K562 (cell line): ENCODE measurements at regions not wholly inside any gene's neighbourhood (a gene's known extent, or its start where the extent isn't known, plus 50 kb on each side); places are given as distances from the start of the nearest gene placed in this dataset.

ENCODE experiments used
- ATAC-seq: fragments of 200-7000 bp; cut with Tn5 transposase; 3 replicates; pipeline ENCODE4 v1.9.1; 2020; ENCODE audit warnings: moderate library complexity
- BruUV-seq: library from RNA; stranded (reverse); fragments of 400-500 nt; replicated peaks from 2 replicates; lab custom pipeline; 2021; lab: Mats Ljungman, UMichigan
- CTCF ChIA-PET: fragments of 300-600 bp; formaldehyde crosslinking; extraction: SDS; loops from one replicate; lab custom pipeline; 2021; ENCODE audit warnings: low intra/inter-chr PET ratio; lab: Yijun Ruan, JAX
- POLR2A ChIA-PET: fragments of 300-600, 350-650 bp; sonication (Branson Sonifier 250); formaldehyde crosslinking; extraction: SDS; loops from one replicate; lab custom pipeline; 2021; ENCODE audit warnings: antibody characterized with exemption, inconsistent platforms; lab: Yijun Ruan, JAX
- DNase-seq, 4 experiments: peaks; one replicate each; pipeline versions ENCODE4 v3.0.0 to v3.0.0-alpha.2; 2011 to 2018; ENCODE audit warnings: low spot score in 3 of 4, mixed read lengths in 3 of 4; ENCODE audit errors: extremely low read depth in 1 of 4
- FAIRE-seq: peaks from 2 replicates; lab custom pipeline; 2011; peaks lifted over from hg19 to GRCh38; lab: Jason Lieb, UNC
- H2AFZ ChIP-seq: 2 replicates; pipeline ENCODE4 v1.6.0; 2011; ENCODE audit warnings: low read depth, low read length, control low read depth, inconsistent platforms
- H3K27ac ChIP-seq: fragments of 200-600 bp; 3 replicates; pipeline ENCODE4 v1.8.0; 2011; ENCODE audit warnings: low read depth, mild to moderate bottlenecking, control low read depth, inconsistent platforms, low read length, moderate library complexity, mixed read lengths; ENCODE audit errors: extremely low read depth
- H3K27me3 ChIP-seq, 2 experiments: fragments of 300-600 bp in 1 of 2; 2 replicates in 1 of 2; 3 replicates in 1 of 2; pipeline versions ENCODE4 v1.6.0 to v1.8.0; 2011; ENCODE audit warnings: inconsistent platforms in 2 of 2, low read length in 2 of 2, mild to moderate bottlenecking in 1 of 2, mixed read lengths in 1 of 2, moderate library complexity in 1 of 2; ENCODE audit not compliant: control insufficient read depth in 2 of 2, insufficient read depth in 2 of 2
- H3K36me3 ChIP-seq: fragments of 300-600 bp; 3 replicates; pipeline ENCODE4 v1.8.0; 2011; ENCODE audit warnings: mild to moderate bottlenecking, low read length, inconsistent platforms; ENCODE audit not compliant: control insufficient read depth, insufficient read depth
- H3K4me1 ChIP-seq, 2 experiments: fragments of 200-600 bp in 1 of 2; replicated peaks in 1 of 2; 2 replicates in 1 of 2; 3 replicates in 1 of 2; pipeline versions ENCODE4 v1.5.1 to v1.8.0; 2011; ENCODE audit warnings: inconsistent platforms in 2 of 2, low read length in 2 of 2, mild to moderate bottlenecking in 1 of 2, mixed read lengths in 1 of 2, moderate library complexity in 1 of 2; ENCODE audit not compliant: control insufficient read depth in 2 of 2, insufficient read depth in 2 of 2
- H3K4me2 ChIP-seq: 2 replicates; pipeline ENCODE4 v1.6.1; 2011; ENCODE audit warnings: low read length, control low read depth, inconsistent platforms, mixed read lengths; ENCODE audit not compliant: insufficient read depth
- H3K4me3 ChIP-seq: fragments of 200-600 bp; sonication (generic), shearing (Covaris generic); 2 replicates; pipeline ENCODE4 v1.5.1; 2016; ENCODE audit warnings: control low read depth, inconsistent platforms
- H3K79me2 ChIP-seq: fragments of 200-600 bp; 3 replicates; pipeline ENCODE4 v1.8.0; 2011; ENCODE audit warnings: low read length, inconsistent platforms; ENCODE audit not compliant: control insufficient read depth, insufficient read depth
- H3K9ac ChIP-seq, 2 experiments: 2 replicates each; pipeline versions ENCODE4 v1.6.0 to v1.6.1; 2011; ENCODE audit warnings: low read depth in 2 of 2, low read length in 2 of 2, control low read depth in 1 of 2, inconsistent platforms in 1 of 2, mild to moderate bottlenecking in 1 of 2, mixed read lengths in 1 of 2; ENCODE audit not compliant: insufficient read depth in 1 of 2
- H3K9me1 ChIP-seq: one replicate; pipeline ENCODE4 v1.6.0; 2011; ENCODE audit warnings: inconsistent platforms, mild to moderate bottlenecking, low read length, moderate library complexity; ENCODE audit not compliant: control insufficient read depth, insufficient read depth
- H3K9me3 ChIP-seq: replicated peaks from 2 replicates; pipeline ENCODE4 v1.5.1; 2011; ENCODE audit warnings: low read depth, low read length, inconsistent platforms; ENCODE audit not compliant: control insufficient read depth, insufficient read depth
- H4K20me1 ChIP-seq: replicated peaks from 2 replicates; pipeline ENCODE4 v1.6.1; 2011; ENCODE audit warnings: low read length, inconsistent platforms, mixed read lengths; ENCODE audit not compliant: control insufficient read depth, insufficient read depth
- C11orf30 ChIP-seq: fragments of 450-650 bp; IDR thresholded peaks from 2 replicates; pipeline ENCODE4 v1.6.1; 2016; ENCODE audit warnings: low read depth, mild to moderate bottlenecking
- CHD2 ChIP-seq: IDR thresholded peaks from 2 replicates; pipeline ENCODE4 v1.6.1; 2011; ENCODE audit warnings: low read depth, low read length
- MBD1 ChIP-seq: fragments of 250-450 bp; sonication (Bioruptor Pico); IDR thresholded peaks from 2 replicates; pipeline ENCODE4 v1.8.0; 2022; ENCODE audit warnings: inconsistent platforms
- MECOM ChIP-seq: fragments of 250-450 bp; sonication (Bioruptor Pico); IDR thresholded peaks from 2 replicates; pipeline ENCODE4 v1.8.0; 2022; ENCODE audit warnings: inconsistent platforms
- NCOA6 ChIP-seq: fragments of 450-650 bp; IDR thresholded peaks from 2 replicates; pipeline ENCODE4 v1.6.1; 2017; ENCODE audit warnings: mild to moderate bottlenecking
- STAT5A ChIP-seq: IDR thresholded peaks from 2 replicates; pipeline ENCODE4 v1.6.1; 2012; ENCODE audit warnings: low read length, inconsistent platforms, borderline replicate concordance
- TGIF2 ChIP-seq: sonication (generic); formaldehyde crosslinking; IDR thresholded peaks from 2 replicates; pipeline ENCODE4 v1.8.1; 2022; ENCODE audit warnings: mild to moderate bottlenecking, missing genetic modification reagents, moderate library complexity
- THAP12 ChIP-seq: fragments of 250-450 bp; sonication (Bioruptor Pico); IDR thresholded peaks from 2 replicates; pipeline ENCODE4 v1.9.0; 2021; ENCODE audit warnings: mild to moderate bottlenecking, inconsistent platforms
- ZNF175 ChIP-seq: fragments of 200-800 bp; sonication (Bioruptor generic); IDR thresholded peaks from 2 replicates; pipeline ENCODE4 v1.6.1; 2016; ENCODE audit warnings: low read depth, mild to moderate bottlenecking, missing genetic modification characterization, missing compliant biosample characterization
- ZNF445 ChIP-seq: fragments of 250-450 bp; sonication (Bioruptor Pico); IDR thresholded peaks from 2 replicates; pipeline ENCODE4 v1.4.0; 2020; ENCODE audit warnings: low read depth, mild to moderate bottlenecking, moderate library complexity
- ZNF518B ChIP-seq: fragments of 250-450 bp; sonication (Bioruptor Pico); IDR thresholded peaks from 2 replicates; pipeline ENCODE4 v1.5.0; 2021; ENCODE audit warnings: mild to moderate bottlenecking, moderate library complexity
- WGBS: fragments of 100-300 bp; shearing (Covaris generic); methylation state at CpG from one replicate; pipeline ENCODE4 v1.1.6; 2016; ENCODE audit warnings: low coverage, mixed read lengths; ENCODE audit not compliant: insufficient coverage; ENCODE audit errors: missing lambda C conversion rate; 5-methylcytosine and 5-hydroxymethylcytosine counted together
- in situ Hi-C: fragments of 300-500 bp; cut with MboI; formaldehyde crosslinking; loops from 4 replicates; pipeline ENCODE4 v1.15.0; 2018; ENCODE audit warnings: inconsistent platforms, mixed read lengths
- intact Hi-C: fragments of 100-400 bp; cut with micrococcal nuclease; formaldehyde crosslinking; loops from 2 replicates; pipeline ENCODE4 v1.14.2; 2022
- TF ChIP-seq, protein P1 (sequence below), 2 experiments: fragments of 450-650 bp in 1 of 2; sonication (generic) in 1 of 2; formaldehyde crosslinking in 1 of 2; IDR thresholded peaks in 1 of 2; conservative IDR thresholded peaks in 1 of 2; 2 replicates each; pipeline versions ENCODE4 v1.6.1 to v1.8.1; 2016 to 2023; ENCODE audit warnings: mild to moderate bottlenecking in 2 of 2, moderate library complexity in 2 of 2, inconsistent platforms in 1 of 2, missing genetic modification reagents in 1 of 2

- POLR2A ChIA-PET: no interaction called here
- WGBS: 0% methylated on average over 2 of the region's 2 CpGs
- no peak for FAIRE-seq
Measured at GRCh38 chr18:5608846-5609245, 65.0 kb upstream of the EPB41L3 start.

More at GRCh38 chr18:5608846-5609245, 65.0 kb upstream of the EPB41L3 start:
- Histone ChIP-seq H3K9me1 (no peaks in the 10 kb centered on the region), H3K4me1 (no peaks in the 10 kb centered on the region), H3K4me2 (no peak overlapping the region)
- no peak for ATAC-seq
- TF ChIP-seq C11orf30 (no peak), TGIF2 (no peak), MBD1 (no peak), ZNF445 (CRISPR knock-in tag) (no peak), NCOA6 (no peak), ZNF175 (CRISPR knock-in tag) (no peak), STAT5A (no peak), MECOM (CRISPR knock-in tag) (no peak), CHD2 (no peak), THAP12 (no peak), ZNF518B (CRISPR knock-in tag) (no peak)
- TF ChIP-seq, protein P1, sequence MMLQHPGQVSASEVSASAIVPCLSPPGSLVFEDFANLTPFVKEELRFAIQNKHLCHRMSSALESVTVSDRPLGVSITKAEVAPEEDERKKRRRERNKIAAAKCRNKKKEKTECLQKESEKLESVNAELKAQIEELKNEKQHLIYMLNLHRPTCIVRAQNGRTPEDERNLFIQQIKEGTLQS (IDR thresholded peaks at IDR 0.05): no peak
- TF ChIP-seq, protein P1 (CRISPR knock-in tag; conservative IDR thresholded peaks at IDR 0.05): no peak
- TF ChIP-seq, all 486 proteins: peak for 0
- Histone ChIP-seq H3K9ac (no peak overlapping the region), H3K79me2 (no peaks in the 10 kb centered on the region), H3K27ac (no peak overlapping the region), H3K36me3 (no peaks in the 10 kb centered on the region), H4K20me1 (no peaks in the 10 kb centered on the region), H2AFZ (no peak overlapping the region), H3K27me3 (no peaks in the 10 kb centered on the region), H3K4me3 (no peak overlapping the region), H3K9me3 (no peaks in the 10 kb centered on the region; the same call in 1 of the 2 replicates)
- DNase-seq: no peak
- no TSS peak for BruUV-seq
- in situ Hi-C loops (no loop called here), intact Hi-C loops (no loop called here)
- CTCF ChIA-PET: no interaction called here
